GM21737 (cell line): ENCODE measurements at regions not wholly inside any gene's neighbourhood (a gene's known extent, or its start where the extent isn't known, plus 50 kb on each side); places are given as distances from the start of the nearest gene placed in this dataset.

Source experiments
- ATAC-seq: cut with Tn5 transposase; IDR thresholded peaks from one replicate; pipeline ENCODE4 v1.9.1; 2021; ENCODE audit warnings: mild to moderate bottlenecking, moderate library complexity; ENCODE audit not compliant: unreplicated experiment

GRCh38 chr16:86986809-86987487 lies 330.2 kb downstream of the C16orf95 start:
- no peak for ATAC-seq

GRCh38 chr16:86987746-86988670 lies 329.2 kb downstream of the C16orf95 start:
- ATAC-seq: no peak

GRCh38 chr16:86988920-86989696 lies 328.1 kb downstream of the C16orf95 start:
- no peak for ATAC-seq

GRCh38 chr16:86990451-86990850 lies 326.7 kb downstream of the C16orf95 start:
- ATAC-seq: no peak

- ATAC-seq: no peak
Observed at GRCh38 chr16:86991679-86992078, 325.5 kb downstream of the C16orf95 start.

- no peak for ATAC-seq
Observed at GRCh38 chr16:86992587-86992986, 324.6 kb downstream of the C16orf95 start.

GRCh38 chr16:86993426-86994110 lies 323.6 kb downstream of the C16orf95 start:
- ATAC-seq: no peak

GRCh38 chr16:86994215-86994614 lies 323.0 kb downstream of the C16orf95 start:
- no peak for ATAC-seq

GRCh38 chr16:86994651-86995171 lies 322.5 kb downstream of the C16orf95 start:
- no peak for ATAC-seq

- no peak for ATAC-seq
Observed at GRCh38 chr16:86995456-86995855, 321.7 kb downstream of the C16orf95 start.

- no peak for ATAC-seq
Observed at GRCh38 chr16:86996081-86996480, 321.1 kb downstream of the C16orf95 start.

- no peak for ATAC-seq
Observed at GRCh38 chr16:86997058-86997457, 320.1 kb downstream of the C16orf95 start.

GRCh38 chr16:86998196-86999001 lies 318.8 kb downstream of the C16orf95 start:
- ATAC-seq: no peak

GRCh38 chr16:87000001-87000400 lies 317.2 kb downstream of the C16orf95 start:
- no peak for ATAC-seq

GRCh38 chr16:87002717-87003413 lies 314.3 kb downstream of the C16orf95 start:
- no peak for ATAC-seq

GRCh38 chr16:87003414-87003755 lies 313.8 kb downstream of the C16orf95 start:
- no peak for ATAC-seq

GRCh38 chr16:87006021-87006420 lies 311.2 kb downstream of the C16orf95 start:
- ATAC-seq: no peak

GRCh38 chr16:87006789-87007745 lies 310.1 kb downstream of the C16orf95 start:
- ATAC-seq: no peak
